Right renal pelvis (tissue), 4 donors: ENCODE measurements at regions not wholly inside any gene's neighbourhood (a gene's known extent, or its start where the extent isn't known, plus 50 kb on each side); places are given as distances from the start of the nearest gene placed in this dataset.

Experiments
- DNase-seq, 4 donors: peaks; one replicate each; pipeline ENCODE4 v3.0.0-alpha.2; 2013; ENCODE audit warnings: low read depth in 4 of 4, low spot score in 3 of 4, missing footprints in 1 of 4

DNA sequence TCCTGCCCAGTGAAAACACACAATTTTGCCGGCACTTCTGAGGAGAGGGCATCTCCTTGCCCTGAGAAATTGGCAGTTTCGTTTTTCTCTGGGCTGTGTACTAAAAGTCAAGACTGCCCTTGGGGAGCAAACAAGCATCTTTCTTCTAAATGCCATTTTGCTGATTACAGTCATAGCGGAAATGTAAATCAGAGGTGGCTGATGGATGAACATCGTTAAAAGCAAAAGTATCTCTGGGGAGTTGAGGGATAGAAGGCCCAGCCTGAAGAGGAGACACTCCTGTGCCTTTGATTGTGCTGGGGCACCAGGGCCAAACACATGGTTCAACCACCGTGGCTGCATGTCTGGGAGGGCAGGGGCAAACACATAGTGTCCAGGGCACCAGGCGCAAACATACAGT lies 49.8 kb downstream of the ABCC12 start:
- DNase-seq = no peak

DNA sequence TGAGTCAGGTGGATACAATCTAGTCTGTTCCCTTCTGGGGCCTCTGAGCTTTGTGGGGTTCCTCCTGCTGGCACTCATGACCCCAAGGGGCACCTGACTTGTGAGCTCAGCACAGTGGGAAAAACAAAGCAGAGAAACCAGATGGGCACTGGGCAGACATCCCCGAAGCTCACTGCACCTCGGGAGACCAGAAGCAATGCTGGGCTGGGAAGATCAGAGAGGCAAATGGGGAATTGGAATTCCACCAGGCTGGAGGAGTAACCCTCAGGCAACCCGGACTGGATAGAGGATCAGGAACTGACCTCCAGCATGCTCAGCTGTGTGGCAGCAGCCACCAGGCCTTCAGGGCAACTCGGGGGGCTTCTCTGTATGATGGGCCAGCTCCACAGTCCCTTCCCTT lies 50.3 kb downstream of the ABCC12 start:
- DNase-seq = no peak

DNA sequence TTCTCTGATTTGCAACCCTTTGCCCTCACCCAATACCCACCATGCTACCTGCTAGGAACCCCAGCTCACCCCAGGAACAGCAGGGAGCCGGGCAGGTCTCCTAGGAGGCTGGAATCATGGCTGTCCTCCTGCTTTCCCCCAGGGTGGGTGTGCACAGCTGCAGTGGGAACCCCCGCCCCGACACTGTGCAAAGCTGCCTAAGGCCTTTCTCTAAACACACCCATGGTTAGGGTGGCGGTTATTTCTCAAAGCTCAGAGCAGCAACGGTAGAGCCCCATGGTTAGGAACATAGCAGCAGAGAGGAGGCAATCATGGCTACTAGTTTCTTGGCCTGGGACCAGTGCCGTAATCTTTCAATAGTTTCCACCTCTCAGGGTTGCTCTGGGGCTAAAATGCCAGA lies 52.2 kb downstream of the ABCC12 start:
- no peak for DNase-seq

DNA sequence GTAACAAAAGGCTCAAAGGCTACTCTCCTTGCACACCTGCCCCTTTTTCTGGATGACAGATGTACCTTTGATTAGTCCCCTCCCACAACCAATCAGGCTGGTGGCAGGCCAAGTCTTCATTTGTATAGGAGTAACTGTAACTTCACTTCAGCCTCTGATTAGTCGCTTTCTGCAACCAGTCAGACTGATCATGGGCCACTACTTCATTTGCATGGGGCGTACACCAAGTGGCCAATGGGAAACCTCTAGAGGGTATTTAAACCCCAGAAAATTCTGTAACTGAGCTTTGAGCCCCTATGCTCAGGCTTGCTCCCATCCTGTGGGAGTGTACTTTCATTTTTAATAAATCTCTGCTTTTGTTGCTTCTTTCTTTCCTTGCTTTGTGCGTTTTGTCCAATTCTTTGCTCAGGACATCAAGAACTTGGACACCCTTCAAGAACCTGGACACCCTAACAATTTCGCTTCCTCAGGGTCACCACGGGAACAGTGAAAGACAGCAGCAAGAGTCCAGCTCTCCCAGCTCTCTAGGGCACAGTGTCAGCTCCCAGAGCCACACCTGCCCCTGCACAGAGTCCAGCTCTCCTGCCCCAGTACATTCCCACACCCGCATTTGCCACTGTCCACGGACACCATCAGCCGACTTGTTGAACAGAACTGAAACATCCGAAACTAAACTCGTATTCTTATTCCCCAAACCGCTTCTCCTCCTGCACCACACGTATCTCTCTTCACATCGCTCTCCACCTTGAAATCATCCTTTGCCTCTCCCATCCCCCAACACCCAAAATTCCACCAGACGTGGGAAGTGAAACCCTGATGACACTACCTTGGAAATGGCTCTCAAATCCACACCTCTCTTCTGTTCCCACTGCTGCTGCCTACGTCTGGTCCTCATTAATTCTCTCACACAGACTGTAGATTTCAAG lies 53.4 kb downstream of the ABCC12 start:
- no peak for DNase-seq

DNA sequence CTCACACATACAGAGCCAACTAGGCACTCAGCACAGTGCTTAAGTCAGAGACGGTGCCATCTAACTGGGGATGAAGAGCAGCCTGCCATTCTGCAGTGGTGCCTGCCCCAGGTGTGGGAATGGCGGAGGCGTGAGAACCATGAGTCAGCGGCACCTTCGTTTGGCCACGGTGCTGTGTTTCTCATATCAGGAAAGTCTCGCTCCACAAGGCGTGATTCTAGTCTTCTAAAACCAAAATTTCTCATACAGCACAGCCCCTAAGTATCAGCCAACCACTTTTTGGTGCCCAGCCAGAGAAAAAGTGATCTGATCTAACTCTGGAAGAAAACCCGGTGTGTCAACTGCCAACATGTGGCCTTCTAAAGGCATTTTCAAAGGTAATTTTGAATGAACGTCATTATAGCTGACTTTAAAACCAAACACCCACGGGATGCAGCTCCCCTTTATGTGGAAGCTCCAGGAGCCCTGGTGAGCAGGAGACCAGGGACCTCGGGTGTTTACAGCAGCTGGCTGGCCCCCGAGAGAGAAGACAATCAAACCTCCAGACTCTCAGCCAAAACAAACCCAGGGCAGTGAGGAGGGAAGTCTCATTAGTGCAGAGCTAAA lies 54.6 kb downstream of the ABCC12 start:
- DNase-seq = no peak

DNA sequence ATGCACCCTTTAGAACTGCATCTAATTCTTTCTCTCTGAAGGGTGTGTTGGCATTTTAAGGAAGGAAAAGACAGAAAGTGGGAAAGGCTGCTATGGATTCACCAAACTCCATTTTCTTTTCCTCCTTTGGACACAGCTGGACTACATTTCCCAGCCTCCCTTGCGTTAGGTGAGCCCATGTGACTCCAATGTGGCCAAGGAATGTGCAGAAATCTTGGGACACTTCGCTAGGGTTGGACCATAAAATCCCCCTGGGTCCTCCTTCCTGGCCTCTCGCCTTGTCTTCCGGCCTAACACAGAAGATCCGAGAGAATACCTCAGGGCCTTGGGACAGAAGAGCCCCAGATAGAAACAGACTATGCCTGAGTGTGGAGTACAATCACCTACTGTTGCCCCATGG lies 56.3 kb downstream of the ABCC12 start:
- DNase-seq = no peak

DNA sequence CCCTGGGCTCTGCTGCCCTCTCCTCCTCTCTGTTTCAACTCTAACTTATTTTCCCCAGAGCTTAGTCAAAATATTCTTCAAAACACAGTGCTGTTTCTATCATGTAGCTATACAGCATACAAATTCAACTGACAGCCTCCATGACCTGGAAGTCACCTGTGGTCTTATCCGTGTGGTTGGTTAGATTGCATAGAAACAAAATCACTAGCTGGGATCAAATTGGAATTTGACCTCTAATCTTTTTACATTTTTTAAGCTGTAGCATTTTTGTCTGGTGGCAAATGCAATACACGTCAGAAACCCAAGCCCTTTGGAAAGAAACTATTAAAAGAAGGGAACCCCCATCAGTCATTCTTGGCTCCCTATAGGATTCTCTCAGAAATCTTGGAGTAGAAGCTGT lies 57.3 kb downstream of the ABCC12 start:
- no peak for DNase-seq

DNA sequence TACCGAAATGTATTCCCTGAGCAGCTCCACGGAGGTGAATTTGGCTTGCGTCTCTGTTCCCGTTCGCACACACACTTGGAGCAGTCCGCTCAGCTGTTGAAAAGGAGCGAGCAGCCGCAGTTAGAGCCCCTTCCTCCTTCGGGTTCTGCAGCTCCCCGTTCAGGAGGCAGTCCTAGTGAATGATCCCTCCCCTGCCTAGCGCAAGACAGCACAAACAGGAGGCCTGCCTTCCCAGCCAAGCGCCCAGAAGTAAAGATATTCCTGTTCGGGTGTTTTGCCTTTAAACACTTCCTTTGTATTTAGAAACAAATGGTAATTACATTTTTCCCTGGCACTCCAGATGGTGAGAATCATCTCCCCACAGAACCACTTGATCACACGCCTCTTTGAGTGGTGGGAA lies 64.7 kb downstream of the ABCC12 start:
- DNase-seq = no peak

DNA sequence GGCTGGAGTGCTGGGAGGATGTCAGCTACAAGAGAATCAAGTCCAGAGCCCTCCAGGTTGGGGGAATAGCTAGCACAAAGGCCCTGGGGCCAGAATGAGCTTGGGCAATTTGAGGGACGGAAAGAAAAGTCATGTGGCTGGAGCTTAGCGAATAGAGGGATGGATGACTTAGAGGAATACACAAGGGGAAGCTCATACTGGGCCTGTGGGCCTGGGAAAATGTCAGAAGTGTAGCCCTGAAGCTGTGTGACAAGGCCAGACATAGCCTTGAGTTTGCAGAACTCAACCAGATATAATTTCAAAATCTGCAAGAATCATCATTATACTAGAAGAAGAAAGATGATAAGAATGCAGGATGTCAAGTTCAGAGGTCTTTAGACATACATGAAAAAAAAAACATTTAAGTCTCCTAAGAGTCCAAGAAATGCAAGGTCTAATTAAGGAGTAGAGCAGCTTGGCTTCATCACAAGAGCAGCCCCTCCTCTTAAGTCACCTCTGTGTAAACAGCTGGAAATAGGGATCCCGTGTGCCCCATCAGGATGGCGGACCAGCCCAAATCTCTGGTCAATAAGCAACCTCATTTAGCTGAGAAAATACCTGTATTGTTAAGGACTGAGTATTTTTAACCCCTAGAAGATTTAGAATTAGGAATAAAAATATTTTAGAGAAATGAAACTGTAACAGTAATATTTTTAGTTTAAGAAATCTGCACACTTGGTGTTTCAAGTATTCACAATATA lies 66.6 kb downstream of the ABCC12 start:
- no peak for DNase-seq

DNA sequence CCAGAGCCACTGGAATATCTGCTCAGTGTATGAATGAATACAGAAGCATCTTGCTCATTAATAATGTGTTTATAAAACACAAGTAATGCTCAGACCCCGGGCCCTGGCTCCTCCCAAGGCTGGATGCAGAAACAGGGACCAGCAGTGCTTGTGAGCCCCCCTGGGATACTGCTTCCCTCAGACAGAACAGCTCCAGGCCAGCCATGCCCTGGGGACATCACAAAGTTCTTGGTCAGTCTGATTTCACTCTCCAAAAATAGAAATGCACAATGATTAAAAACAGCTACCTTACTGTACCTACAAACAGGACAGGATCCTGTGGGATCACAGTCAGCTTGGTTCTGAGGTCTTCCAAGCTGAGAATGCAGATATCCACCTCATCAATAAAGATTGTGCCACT lies 68.2 kb downstream of the ABCC12 start:
- DNase-seq = no peak

DNA sequence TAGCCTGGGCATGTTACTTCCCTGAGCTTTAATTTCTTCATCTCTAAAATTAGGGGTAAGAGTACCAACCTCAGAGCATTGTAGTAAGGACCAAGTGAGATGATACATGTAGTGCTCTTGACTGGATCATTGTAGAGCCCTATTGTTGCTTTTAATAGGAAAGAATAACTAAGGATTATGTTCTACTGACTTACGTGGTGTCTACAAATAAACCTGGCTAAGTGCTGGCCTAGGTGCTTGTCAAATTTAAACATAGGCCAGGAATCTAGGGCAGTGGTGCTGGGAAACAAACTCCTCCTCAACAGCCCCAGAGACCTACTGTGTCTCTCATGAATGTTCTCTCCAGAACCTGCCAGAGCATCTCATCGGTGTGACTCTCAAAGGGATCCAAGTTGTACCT lies 69.4 kb downstream of the ABCC12 start:
- no peak for DNase-seq

DNA sequence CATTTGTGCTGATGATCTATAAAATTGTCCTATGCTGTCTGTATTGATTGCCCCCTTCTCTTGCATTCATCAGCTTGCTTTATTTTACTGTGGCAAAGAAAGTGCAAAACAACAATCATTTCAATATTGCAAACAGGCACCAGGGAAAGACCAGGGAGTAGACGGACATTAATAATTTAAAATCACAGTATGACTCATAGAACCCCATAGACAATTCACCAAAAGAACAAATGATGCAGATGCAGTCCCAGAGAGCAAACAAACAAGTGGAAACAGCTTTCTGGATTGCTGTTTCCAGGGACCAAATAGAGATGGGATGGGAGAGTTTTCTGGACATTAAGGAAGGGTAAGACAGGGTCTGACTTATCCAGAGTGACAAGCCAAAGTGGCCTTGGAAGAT lies 70.1 kb downstream of the ABCC12 start:
- no peak for DNase-seq

DNA sequence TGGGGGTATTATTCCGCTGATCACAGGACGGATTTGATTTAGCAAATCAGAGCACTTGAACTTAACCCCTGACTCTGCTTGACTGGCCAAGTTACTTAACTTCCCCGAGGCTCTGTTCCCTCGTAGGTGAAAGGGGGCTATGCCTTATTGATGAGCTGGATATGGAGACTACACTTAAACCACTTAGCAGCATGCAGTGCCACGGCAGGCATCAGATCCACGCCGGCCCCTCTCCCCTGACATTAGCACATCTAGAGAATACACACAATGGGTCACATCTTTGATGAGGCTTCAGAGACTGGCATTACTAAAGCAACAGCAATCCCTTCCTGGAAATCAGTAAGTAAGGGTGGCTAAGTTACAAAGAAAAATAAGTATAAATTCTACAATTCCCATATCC lies 71.0 kb downstream of the ABCC12 start:
- no peak for DNase-seq

DNA sequence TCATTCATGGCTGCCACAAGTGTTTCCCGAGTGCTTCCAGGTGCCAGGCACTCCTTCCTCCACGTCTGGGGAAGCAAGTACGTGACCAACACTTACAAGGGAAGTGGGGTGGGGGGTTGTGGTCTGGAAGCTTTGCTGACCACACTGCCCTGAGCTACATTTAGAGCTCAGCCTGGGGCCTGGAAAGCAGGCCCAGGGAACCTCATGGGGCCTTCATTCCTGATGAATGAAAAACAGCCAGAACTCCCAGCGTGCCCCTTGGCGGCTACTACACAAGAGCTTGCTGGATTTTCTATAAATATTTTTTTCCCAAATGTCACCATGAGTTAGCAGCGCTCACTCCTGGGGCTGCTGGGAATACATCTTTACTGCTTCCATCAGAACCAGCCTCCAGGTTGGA lies 73.3 kb downstream of the ABCC12 start:
- DNase-seq = no peak

DNA sequence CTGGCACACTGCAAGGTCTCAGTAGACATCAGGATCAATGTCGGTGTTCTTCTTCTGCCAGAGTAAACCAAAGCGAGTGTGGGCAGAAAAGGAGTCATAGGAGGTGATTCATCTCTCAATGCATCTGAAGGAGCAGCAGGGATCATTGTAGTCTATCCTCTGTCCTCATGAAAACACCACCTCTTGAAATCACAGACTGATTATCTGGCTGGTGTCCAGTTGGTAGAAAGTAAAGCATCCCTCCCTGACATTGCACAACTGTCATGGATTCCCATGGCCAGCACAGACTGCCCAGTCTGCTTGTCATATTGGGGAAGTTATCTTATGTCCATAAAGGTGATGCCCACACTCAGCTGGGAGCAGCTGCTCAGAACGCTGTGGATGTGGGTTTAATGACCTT lies 74.1 kb downstream of the ABCC12 start:
- no peak for DNase-seq

DNA sequence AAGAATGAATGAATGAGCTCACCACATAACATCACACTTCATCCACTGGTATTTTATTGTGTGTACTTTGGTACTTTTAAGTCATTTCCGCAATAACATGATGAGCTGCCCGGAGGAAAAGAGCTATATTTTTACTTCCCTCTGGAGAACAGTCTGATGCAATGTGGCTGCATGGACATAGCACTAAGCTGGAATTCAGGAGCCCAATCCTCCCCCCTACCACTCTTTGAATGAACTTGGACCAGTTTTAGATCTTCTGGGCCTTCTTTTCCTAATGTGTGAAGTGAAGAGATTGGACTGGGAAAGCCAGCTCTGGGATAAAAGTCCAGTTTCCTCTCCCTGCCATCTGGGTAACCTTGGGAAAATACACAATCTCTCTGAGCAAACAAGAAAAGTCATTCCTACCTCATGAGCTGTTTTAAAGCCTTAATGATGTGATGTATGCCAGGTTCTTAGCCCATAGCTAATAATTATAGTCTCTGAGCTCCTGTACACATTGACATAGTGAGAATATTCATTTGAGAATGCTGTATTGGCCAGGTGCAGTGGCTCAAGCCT lies 79.3 kb downstream of the ABCC12 start:
- DNase-seq = no peak

DNA sequence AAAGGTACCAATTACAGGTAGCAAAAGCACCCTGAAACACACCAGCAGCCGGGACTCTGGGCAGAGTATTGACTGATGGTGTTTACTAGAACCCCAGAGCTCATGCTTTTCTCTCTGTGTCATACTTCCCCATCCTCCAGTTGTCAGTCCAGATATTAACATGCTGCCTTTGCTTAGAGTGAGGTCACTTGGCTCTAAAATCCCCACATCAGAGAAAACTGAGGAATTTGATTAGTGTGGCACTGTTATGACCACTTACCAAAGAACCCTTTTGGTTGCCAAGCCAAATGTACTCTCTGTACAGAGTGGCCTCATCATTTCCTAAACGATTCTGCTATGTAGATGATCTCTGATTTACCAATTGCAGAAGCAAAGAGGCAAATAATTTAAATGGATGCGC lies 80.4 kb downstream of the ABCC12 start:
- DNase-seq = no peak

DNA sequence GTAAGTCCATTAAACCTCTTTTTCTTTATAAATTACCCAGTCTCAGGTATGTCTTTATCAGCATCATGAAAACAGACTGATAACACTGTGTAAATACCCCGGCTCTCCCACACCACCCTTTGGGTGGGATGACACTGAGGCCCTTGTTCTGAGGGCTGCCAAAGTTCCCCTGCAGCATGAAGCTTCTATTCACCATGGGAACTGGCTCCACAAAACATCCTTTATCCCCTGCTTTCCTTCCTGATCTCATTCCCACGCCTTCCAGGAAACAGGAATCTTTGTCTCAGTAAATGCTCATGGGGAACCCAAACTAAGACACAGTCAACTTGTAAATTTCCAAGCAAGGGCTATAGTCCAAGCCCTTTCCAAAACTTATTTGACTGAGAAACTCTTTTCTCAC lies 88.4 kb downstream of the ABCC12 start:
- no peak for DNase-seq

DNA sequence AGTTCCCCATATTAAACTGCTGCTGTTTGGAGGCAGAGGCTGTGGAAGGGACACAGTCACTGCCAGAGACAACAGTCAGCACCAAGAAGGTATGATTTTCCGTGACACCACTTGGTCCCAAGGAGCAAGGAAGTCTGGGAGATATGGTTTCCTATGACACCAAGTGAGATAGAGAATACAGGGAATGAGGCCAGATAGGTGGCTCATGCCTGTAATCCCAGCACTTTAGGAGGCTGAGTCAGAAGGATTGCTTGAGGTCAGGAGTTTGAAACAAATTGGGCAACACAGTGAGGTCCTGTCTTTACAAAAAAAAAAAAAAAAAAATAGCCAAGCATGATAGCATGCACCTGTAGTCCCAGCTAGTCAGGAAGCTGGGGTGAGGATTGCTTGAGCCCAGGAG lies 90.8 kb downstream of the ABCC12 start:
- DNase-seq = no peak

DNA sequence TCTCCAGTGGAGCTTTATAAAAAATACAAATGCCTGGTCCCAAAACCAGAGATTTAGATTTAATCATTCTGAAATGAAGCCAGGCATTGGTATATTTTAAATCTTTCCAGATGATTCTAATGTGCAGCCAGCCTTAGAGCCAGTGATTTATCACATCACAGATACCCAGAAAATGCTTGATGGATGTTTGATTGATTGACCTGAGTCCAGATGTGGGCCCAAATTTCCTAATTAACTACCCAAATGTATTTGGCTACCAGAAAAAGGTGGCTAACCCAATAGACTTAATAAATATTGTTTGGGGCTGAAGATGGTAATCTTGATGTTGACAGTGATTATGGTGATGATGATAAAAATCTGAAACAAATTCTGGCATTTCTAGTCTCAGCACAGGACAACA lies 93.1 kb downstream of the ABCC12 start:
- DNase-seq = no peak

DNA sequence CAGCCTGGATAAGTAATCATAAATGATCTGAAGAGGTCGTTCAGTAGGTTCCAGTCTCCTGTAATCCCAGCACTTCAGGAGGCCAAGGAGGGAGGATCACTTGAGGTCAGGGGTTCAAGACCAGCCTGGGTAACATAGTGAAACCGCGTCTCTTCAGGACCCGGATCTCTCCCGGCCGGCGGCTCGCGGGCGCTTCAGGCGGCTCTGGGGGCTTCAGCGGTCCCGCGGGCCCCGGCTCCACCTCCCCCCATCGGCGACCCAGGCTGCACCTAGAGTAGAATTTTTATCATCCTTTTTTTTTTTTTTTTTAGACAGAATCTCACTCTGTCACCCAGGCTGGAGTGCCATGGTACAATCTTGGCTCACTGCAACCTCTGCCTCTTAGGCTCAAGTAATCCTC lies 95.9 kb downstream of the ABCC12 start:
- DNase-seq = no peak
